DOHH2 (cell line): ENCODE measurements at regions not wholly inside any gene's neighbourhood (a gene's known extent, or its start where the extent isn't known, plus 50 kb on each side); places are given as distances from the start of the nearest gene placed in this dataset.

Source experiments
- H3F3A ChIP-seq: fragments of 200-600 bp; sonication (generic), shearing (Covaris generic); 2 replicates; pipeline ENCODE4 v1.6.0; 2016; ENCODE audit warnings: antibody characterized with exemption, mild to moderate bottlenecking; ENCODE audit not compliant: control insufficient read depth, insufficient read depth
- H3K27ac ChIP-seq: fragments of 200-600 bp; sonication (generic); 2 replicates; pipeline ENCODE4 v1.5.1; 2014; ENCODE audit warnings: low read depth, mild to moderate bottlenecking, low read length, moderate library complexity
- H3K27me3 ChIP-seq: fragments of 200-600 bp; sonication (generic); 2 replicates; pipeline ENCODE4 v1.6.1; 2014; ENCODE audit warnings: mild to moderate bottlenecking, low read length, mixed read lengths; ENCODE audit not compliant: control insufficient read depth
- H3K36me3 ChIP-seq: fragments of 200-600 bp; sonication (generic); 2 replicates; pipeline ENCODE4 v1.6.1; 2014; ENCODE audit warnings: mild to moderate bottlenecking, low read length, moderate library complexity, mixed read lengths; ENCODE audit not compliant: control insufficient read depth
- H3K4me1 ChIP-seq: fragments of 200-600 bp; sonication (generic); 2 replicates; pipeline ENCODE4 v1.6.1; 2014; ENCODE audit warnings: mild to moderate bottlenecking, low read length, mixed read lengths; ENCODE audit not compliant: control insufficient read depth
- H3K4me2 ChIP-seq: fragments of 200-600 bp; sonication (generic); 2 replicates; pipeline ENCODE4 v1.6.0; 2014; ENCODE audit warnings: mild to moderate bottlenecking, low read length, moderate library complexity
- H3K4me3 ChIP-seq: fragments of 200-600 bp; sonication (generic); 2 replicates; pipeline ENCODE4 v1.5.1; 2014; ENCODE audit warnings: mild to moderate bottlenecking, low read length, mixed read lengths
- H3K79me2 ChIP-seq: fragments of 200-600 bp; sonication (generic); 2 replicates; pipeline ENCODE4 v1.6.1; 2014; ENCODE audit warnings: mild to moderate bottlenecking, low read length, mixed read lengths; ENCODE audit not compliant: control insufficient read depth
- H3K9me2 ChIP-seq: fragments of 200-600 bp; sonication (generic); replicated peaks from 2 replicates; pipeline ENCODE4 v1.6.1; 2014; ENCODE audit warnings: mild to moderate bottlenecking, low read length, mixed read lengths; ENCODE audit not compliant: control insufficient read depth
- H3K9me3 ChIP-seq: fragments of 200-600 bp; sonication (generic); 2 replicates; pipeline ENCODE4 v1.6.1; 2014; ENCODE audit warnings: antibody characterized with exemption, low read length, mixed read lengths; ENCODE audit not compliant: control insufficient read depth, insufficient read depth
- H4K20me1 ChIP-seq: fragments of 200-600 bp; sonication (generic); 2 replicates; pipeline ENCODE4 v1.6.0; 2014; ENCODE audit warnings: low read depth, mild to moderate bottlenecking, antibody characterized with exemption, low read length, moderate library complexity; ENCODE audit not compliant: control insufficient read depth, insufficient read depth
- EZH2phosphoT487 ChIP-seq: fragments of 200-600 bp; sonication (generic); IDR thresholded peaks from 2 replicates; pipeline ENCODE4 v1.6.1; 2017; ENCODE audit warnings: borderline replicate concordance, mild to moderate bottlenecking, antibody characterized with exemption, low read length, moderate library complexity, mixed read lengths
- TF ChIP-seq, protein P1 (sequence below): fragments of 200-600 bp; sonication (generic); IDR thresholded peaks from one replicate; pipeline ENCODE4 v1.5.1; 2014; ENCODE audit warnings: antibody characterized with exemption, mild to moderate bottlenecking, low read depth, low read length; ENCODE audit not compliant: poor library complexity, severe bottlenecking

DNA sequence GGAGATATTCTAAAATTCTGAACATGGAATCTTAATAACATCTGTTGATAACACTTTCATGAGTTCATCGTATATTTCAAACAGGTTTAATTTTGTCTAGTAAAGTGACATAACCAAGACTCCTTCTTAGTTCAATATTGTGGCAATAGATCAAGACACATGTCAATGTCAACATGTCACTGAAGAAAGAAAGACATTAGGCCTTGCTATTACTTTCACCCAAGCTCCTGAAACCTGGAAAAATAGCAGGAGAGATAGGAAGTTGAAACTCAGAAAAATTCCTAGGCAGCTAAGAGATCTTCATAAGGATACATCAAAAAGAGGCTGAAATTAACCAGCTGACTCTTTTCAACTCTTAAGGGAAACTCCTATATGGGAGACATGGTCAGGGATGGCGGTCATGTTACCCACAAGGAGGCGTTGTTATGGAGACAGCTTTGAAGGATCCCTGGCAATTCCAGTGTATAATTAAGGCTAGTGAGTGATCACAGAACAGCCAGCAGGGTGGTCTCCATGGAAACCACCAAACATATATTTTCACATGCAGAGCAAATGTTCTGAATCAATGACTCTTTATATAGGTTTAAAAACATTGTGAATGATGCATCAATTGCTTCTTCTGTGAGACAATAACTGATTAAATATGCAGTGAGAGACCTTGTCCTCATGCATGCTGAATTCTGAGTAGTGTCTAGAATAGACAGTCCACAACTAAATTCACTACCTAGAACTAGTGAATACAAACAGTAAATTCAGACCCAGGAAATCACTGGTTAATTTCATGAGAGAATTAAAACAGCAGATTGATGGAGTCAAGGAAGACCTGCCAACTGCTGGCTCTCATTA, 115.3 kb upstream of the RIOK3 start:
- Histone ChIP-seq H3K4me2 (no peak overlapping the region), H3K9me3 (no peaks in the 10 kb centered on the region), H3K4me1 (no peaks in the 10 kb centered on the region; the same call in 1 of the 2 replicates), H3F3A (no peaks in the 10 kb centered on the region), H3K27ac (no peak overlapping the region), H3K79me2 (no peaks in the 10 kb centered on the region), H3K27me3 (no peaks in the 10 kb centered on the region), H3K9me2 (no peaks in the 10 kb centered on the region), H3K4me3 (no peak overlapping the region), H3K36me3 (no peaks in the 10 kb centered on the region), H4K20me1 (no peaks in the 10 kb centered on the region)
- TF ChIP-seq, protein P1, sequence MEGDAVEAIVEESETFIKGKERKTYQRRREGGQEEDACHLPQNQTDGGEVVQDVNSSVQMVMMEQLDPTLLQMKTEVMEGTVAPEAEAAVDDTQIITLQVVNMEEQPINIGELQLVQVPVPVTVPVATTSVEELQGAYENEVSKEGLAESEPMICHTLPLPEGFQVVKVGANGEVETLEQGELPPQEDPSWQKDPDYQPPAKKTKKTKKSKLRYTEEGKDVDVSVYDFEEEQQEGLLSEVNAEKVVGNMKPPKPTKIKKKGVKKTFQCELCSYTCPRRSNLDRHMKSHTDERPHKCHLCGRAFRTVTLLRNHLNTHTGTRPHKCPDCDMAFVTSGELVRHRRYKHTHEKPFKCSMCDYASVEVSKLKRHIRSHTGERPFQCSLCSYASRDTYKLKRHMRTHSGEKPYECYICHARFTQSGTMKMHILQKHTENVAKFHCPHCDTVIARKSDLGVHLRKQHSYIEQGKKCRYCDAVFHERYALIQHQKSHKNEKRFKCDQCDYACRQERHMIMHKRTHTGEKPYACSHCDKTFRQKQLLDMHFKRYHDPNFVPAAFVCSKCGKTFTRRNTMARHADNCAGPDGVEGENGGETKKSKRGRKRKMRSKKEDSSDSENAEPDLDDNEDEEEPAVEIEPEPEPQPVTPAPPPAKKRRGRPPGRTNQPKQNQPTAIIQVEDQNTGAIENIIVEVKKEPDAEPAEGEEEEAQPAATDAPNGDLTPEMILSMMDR, result no peak
- TF ChIP-seq EZH2phosphoT487, result no peak

DNA sequence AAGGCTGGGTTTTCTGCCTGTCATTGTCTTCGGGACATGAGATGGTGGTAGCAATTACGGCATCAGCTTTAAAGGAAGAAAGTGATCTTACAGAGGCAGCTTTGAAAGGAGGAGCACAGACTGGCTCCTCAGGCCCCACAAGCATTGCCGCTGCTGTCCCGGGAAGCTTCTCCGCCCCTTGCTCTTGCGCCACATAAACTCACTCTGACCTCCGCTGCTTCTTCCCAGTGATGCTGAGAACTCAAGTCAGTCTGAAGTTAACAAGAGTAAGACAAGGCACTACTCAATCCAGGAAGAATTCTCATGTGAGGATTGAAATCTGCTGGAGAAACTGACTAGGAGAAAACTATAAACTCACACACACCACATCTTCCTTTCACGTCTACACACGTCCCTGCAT, 112.4 kb upstream of the RIOK3 start:
- Histone ChIP-seq H3K4me1 (no peaks in the 10 kb centered on the region), H3K4me2 (no peak overlapping the region), H3K36me3 (no peaks in the 10 kb centered on the region), H3K27me3 (no peaks in the 10 kb centered on the region), H3K9me2 (no peaks in the 10 kb centered on the region), H3K27ac (no peak overlapping the region), H3K9me3 (no peaks in the 10 kb centered on the region), H3F3A (no peaks in the 10 kb centered on the region), H4K20me1 (no peaks in the 10 kb centered on the region), H3K79me2 (no peaks in the 10 kb centered on the region), H3K4me3 (no peak overlapping the region)
- TF ChIP-seq EZH2phosphoT487, result no peak
- TF ChIP-seq, protein P1, result no peak

DNA sequence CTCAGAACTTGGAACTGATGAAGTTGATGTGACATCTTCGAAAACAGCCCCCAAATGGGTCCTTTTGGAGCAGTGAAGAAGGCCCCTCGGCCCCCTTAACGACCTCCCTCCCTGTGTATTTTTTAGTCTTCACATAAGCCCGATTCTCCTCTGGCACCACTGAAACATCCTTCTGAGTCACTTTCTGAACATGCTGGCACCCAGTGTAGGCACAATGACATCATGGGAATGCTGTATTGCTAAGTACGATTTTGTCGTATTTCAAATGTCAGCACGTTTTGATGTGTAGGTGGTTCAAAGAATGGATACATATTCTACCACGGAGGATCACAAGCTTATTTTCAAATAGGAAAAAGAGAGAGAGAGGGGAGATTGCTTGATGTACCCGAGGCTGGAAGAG, 111.7 kb upstream of the RIOK3 start:
- H3K36me3 ChIP-seq, result no peaks in the 10 kb centered on the region
- H3F3A ChIP-seq, result no peaks in the 10 kb centered on the region
- no peaks in the 10 kb centered on the region for H3K9me2 ChIP-seq
- H3K27ac ChIP-seq, result no peak overlapping the region
- no peaks in the 10 kb centered on the region for H3K9me3 ChIP-seq
- no peaks in the 10 kb centered on the region for H4K20me1 ChIP-seq
- no peak overlapping the region for H3K4me3 ChIP-seq
- H3K27me3 ChIP-seq, result no peaks in the 10 kb centered on the region
- no peaks in the 10 kb centered on the region for H3K79me2 ChIP-seq
- H3K4me2 ChIP-seq, result no peak overlapping the region
- no peaks in the 10 kb centered on the region for H3K4me1 ChIP-seq
- no peak for TF ChIP-seq EZH2phosphoT487
- TF ChIP-seq, protein P1, result no peak
